GM12878 (cell line): ENCODE measurements at regions not wholly inside any gene's neighbourhood (a gene's known extent, or its start where the extent isn't known, plus 50 kb on each side); places are given as distances from the start of the nearest gene placed in this dataset.

Experiments used
- ATAC-seq: fragments of 200-7000 bp; cut with Tn5 transposase; 3 replicates; pipeline ENCODE4 v1.9.1; 2020; ENCODE audit warnings: mild to moderate bottlenecking, moderate library complexity
- BruUV-seq: library from RNA; stranded (reverse); fragments of 400-500 nt; replicated peaks from 2 replicates; lab custom pipeline; 2021; lab: Mats Ljungman, UMichigan
- CTCF ChIA-PET: fragments of 300-600 bp; sonication (Branson Sonifier 250); formaldehyde crosslinking; extraction: SDS; loops from one replicate; lab custom pipeline; 2021; ENCODE audit warnings: inconsistent platforms; lab: Yijun Ruan, JAX
- POLR2A ChIA-PET: fragments of 350-600 bp; formaldehyde crosslinking; extraction: SDS; loops from one replicate; lab custom pipeline; 2021; ENCODE audit warnings: inconsistent platforms; lab: Charles Lee
- RAD21 ChIA-PET: fragments of 300-600 bp; sonication (Branson Sonifier 250); formaldehyde crosslinking; loops from one replicate; lab custom pipeline; 2023; ENCODE audit warnings: antibody characterized with exemption; ENCODE audit not compliant: unreplicated experiment; lab: Charles Lee
- SMC1A ChIA-PET: fragments of 300-600 bp; sonication (Branson Sonifier 250); formaldehyde crosslinking; loops from one replicate; lab custom pipeline; 2023; ENCODE audit not compliant: unreplicated experiment, uncharacterized antibody; lab: Charles Lee
- DNase-seq: peaks from one replicate; pipeline ENCODE4 v3.0.0-alpha.2; 2011; ENCODE audit warnings: low read depth, low spot score
- FAIRE-seq: peaks from 3 replicates; lab custom pipeline; 2011; peaks lifted over from hg19 to GRCh38; lab: Jason Lieb, UNC
- H2AFZ ChIP-seq: 2 replicates; pipeline ENCODE4 v1.6.0; 2011; ENCODE audit warnings: low read depth, low read length, control low read depth; ENCODE audit not compliant: control insufficient read depth
- H3K27ac ChIP-seq: 2 replicates; pipeline ENCODE4 v1.5.1; 2011; ENCODE audit warnings: control low read depth; ENCODE audit not compliant: control insufficient read depth, insufficient read depth
- H3K27me3 ChIP-seq, 2 experiments: replicated peaks in 1 of 2; 2 replicates each; pipeline versions ENCODE4 v1.6.0 to v1.6.1; 2011; ENCODE audit warnings: low read length in 1 of 2; ENCODE audit not compliant: control insufficient read depth in 2 of 2, insufficient read depth in 2 of 2
- H3K36me3 ChIP-seq, 2 experiments: 2 replicates each; pipeline ENCODE4 v1.5.1; 2011; ENCODE audit warnings: low read length in 1 of 2; ENCODE audit not compliant: control insufficient read depth in 2 of 2, insufficient read depth in 2 of 2
- H3K4me1 ChIP-seq: 2 replicates; pipeline ENCODE4 v1.6.1; 2011; ENCODE audit warnings: mild to moderate bottlenecking, low read length, moderate library complexity, mixed read lengths; ENCODE audit not compliant: control insufficient read depth, insufficient read depth
- H3K4me2 ChIP-seq: 2 replicates; pipeline ENCODE4 v1.6.0; 2011; ENCODE audit warnings: control low read depth; ENCODE audit not compliant: control insufficient read depth, insufficient read depth
- H3K4me3 ChIP-seq: fragments of 200-600 bp; sonication (generic); 2 replicates; pipeline ENCODE4 v1.5.1; 2016
- H3K79me2 ChIP-seq: 2 replicates; pipeline ENCODE4 v1.6.0; 2011; ENCODE audit warnings: low read length; ENCODE audit not compliant: control insufficient read depth, insufficient read depth
- H3K9ac ChIP-seq: 2 replicates; pipeline ENCODE4 v1.8.0; 2011; ENCODE audit warnings: low read length, control low read depth, mixed read lengths; ENCODE audit not compliant: control insufficient read depth, insufficient read depth
- H3K9me3 ChIP-seq: replicated peaks from 3 replicates; pipeline ENCODE4 v1.5.1; 2011; ENCODE audit warnings: mild to moderate bottlenecking, low read length; ENCODE audit not compliant: control insufficient read depth, insufficient read depth
- H4K20me1 ChIP-seq: 2 replicates; pipeline ENCODE4 v1.6.0; 2011; ENCODE audit not compliant: control insufficient read depth, insufficient read depth
- CHD2 ChIP-seq: IDR thresholded peaks from 2 replicates; pipeline ENCODE4 v1.6.1; 2011; ENCODE audit warnings: low read depth, low read length, improper control_type of control experiment, borderline replicate concordance
- JUND ChIP-seq: IDR thresholded peaks from 2 replicates; pipeline ENCODE4 v1.6.1; 2012; ENCODE audit warnings: low read depth, mild to moderate bottlenecking, low read length, improper control_type of control experiment, moderate library complexity
- KLF5 ChIP-seq: fragments of 450-650 bp; IDR thresholded peaks from 2 replicates; pipeline ENCODE4 v1.6.1; 2014; ENCODE audit warnings: mild to moderate bottlenecking; ENCODE audit not compliant: partially characterized antibody
- RBBP5 ChIP-seq: fragments of 200-600 bp; sonication (generic); conservative IDR thresholded peaks from 2 replicates; pipeline ENCODE4 v1.6.1; 2016
- STAT3 ChIP-seq: IDR thresholded peaks from 2 replicates; pipeline ENCODE4 v1.6.1; 2011; ENCODE audit warnings: low read depth, low read length, improper control_type of control experiment
- ZBED1 ChIP-seq: IDR thresholded peaks from 2 replicates; pipeline ENCODE4 v1.6.1; 2016; ENCODE audit warnings: borderline replicate concordance
- ZBTB40 ChIP-seq: fragments of 450-650 bp; IDR thresholded peaks from 2 replicates; pipeline ENCODE4 v1.6.1; 2016; ENCODE audit warnings: mild to moderate bottlenecking, moderate library complexity, borderline replicate concordance
- ZNF24 ChIP-seq: fragments of 450-650 bp; IDR thresholded peaks from 2 replicates; pipeline ENCODE4 v1.6.1; 2017; ENCODE audit warnings: antibody characterized with exemption, mild to moderate bottlenecking
- ZZZ3 ChIP-seq: IDR thresholded peaks from 2 replicates; pipeline ENCODE4 v1.6.1; 2011; ENCODE audit warnings: low read depth; ENCODE audit not compliant: control insufficient read depth, insufficient read length
- WGBS: methylation state at CpG from one replicate; pipeline ENCODE4 v1.1.6; 2016; ENCODE audit warnings: low lambda C conversion rate; ENCODE audit not compliant: insufficient replicate concordance, insufficient coverage; ENCODE audit errors: missing lambda C conversion rate; 5-methylcytosine and 5-hydroxymethylcytosine counted together
- in situ Hi-C: fragments of 300-500 bp; cut with MboI; formaldehyde crosslinking; loops from 9 replicates; pipeline ENCODE4 v1.14.3; 2018; ENCODE audit warnings: mixed read lengths
- intact Hi-C: fragments of 100-400 bp; cut with micrococcal nuclease; formaldehyde crosslinking; loops from one replicate; pipeline ENCODE4 v1.14.2; 2022; ENCODE audit not compliant: unreplicated experiment
- TF ChIP-seq, protein P1 (sequence below): fragments of 450-650 bp; IDR thresholded peaks from 2 replicates; pipeline ENCODE4 v1.6.1; 2018; ENCODE audit warnings: borderline replicate concordance, mild to moderate bottlenecking; ENCODE audit not compliant: partially characterized antibody

DNA sequence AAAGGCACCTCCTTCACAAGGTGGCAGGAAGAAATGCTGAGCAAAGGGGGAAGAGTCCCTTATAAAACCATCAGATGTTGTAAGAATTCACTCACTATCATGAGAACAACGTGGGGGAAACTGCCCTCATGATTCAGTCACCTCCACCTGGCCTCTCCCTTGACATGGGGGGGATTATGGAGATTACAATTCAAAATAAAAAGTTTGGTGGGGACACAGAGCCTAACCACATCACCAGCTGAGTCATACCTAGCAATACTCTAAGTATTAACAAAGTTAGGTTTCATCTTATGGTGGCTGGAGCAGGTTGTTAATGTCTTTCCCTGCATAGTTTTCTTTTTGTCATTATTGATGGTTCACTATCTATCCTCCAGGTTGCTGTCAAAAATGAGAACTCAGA, 113.2 kb upstream of the PPFIA2 start:
- ChIA-PET SMC1A (interaction anchor here (0.8 to 0.9 kb wide), 2 partner anchors 47 to 66 kb away, joined by 3 read pairs; no protein-coding TSS in a partner anchor), RAD21 (no interaction called here), POLR2A (no interaction called here), CTCF (no interaction called here)
- Histone ChIP-seq H3K27ac (no peak overlapping the region), H3K4me2 (no peak overlapping the region), H3K4me3 (no peak overlapping the region), H3K27me3 (no peaks in the 10 kb centered on the region), H3K4me1 (no peaks in the 10 kb centered on the region), H4K20me1 (no peaks in the 10 kb centered on the region), H3K79me2 (no peaks in the 10 kb centered on the region), H3K36me3 (no peaks in the 10 kb centered on the region), H3K9me3 (no peaks in the 10 kb centered on the region), H2AFZ (no peak overlapping the region), H3K9ac (no peak overlapping the region)
- in situ Hi-C loops, result no loop called here
- WGBS, result 0% methylated on average over 1 of the region's 1 CpG
- DNase-seq, result no peak
- peak; percentile 64 for ATAC-seq
- no peak for FAIRE-seq
- intact Hi-C loops, result no loop called here
- no peak for TF ChIP-seq RBBP5
- TF ChIP-seq STAT3, result no peak
- no peak for TF ChIP-seq ZNF24
- no peak for TF ChIP-seq ZBTB40
- TF ChIP-seq KLF5, result no peak
- no peak for TF ChIP-seq CHD2
- TF ChIP-seq ZZZ3, result no peak
- TF ChIP-seq, protein P1, sequence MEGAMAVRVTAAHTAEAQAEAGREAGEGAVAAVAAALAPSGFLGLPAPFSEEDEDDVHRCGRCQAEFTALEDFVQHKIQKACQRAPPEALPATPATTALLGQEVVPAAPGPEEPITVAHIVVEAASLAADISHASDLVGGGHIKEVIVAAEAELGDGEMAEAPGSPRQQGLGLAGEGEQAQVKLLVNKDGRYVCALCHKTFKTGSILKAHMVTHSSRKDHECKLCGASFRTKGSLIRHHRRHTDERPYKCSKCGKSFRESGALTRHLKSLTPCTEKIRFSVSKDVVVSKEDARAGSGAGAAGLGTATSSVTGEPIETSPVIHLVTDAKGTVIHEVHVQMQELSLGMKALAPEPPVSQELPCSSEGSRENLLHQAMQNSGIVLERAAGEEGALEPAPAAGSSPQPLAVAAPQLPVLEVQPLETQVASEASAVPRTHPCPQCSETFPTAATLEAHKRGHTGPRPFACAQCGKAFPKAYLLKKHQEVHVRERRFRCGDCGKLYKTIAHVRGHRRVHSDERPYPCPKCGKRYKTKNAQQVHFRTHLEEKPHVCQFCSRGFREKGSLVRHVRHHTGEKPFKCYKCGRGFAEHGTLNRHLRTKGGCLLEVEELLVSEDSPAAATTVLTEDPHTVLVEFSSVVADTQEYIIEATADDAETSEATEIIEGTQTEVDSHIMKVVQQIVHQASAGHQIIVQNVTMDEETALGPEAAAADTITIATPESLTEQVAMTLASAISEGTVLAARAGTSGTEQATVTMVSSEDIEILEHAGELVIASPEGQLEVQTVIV, result no peak
- no peak for TF ChIP-seq JUND
- TF ChIP-seq ZBED1, result no peak
- no TSS peak for BruUV-seq
